ENCODE measurements at regions not wholly inside any gene's neighbourhood (a gene's known extent, or its start where the extent isn't known, plus 50 kb on each side); places are given as distances from the start of the nearest gene placed in this dataset.

DNA sequence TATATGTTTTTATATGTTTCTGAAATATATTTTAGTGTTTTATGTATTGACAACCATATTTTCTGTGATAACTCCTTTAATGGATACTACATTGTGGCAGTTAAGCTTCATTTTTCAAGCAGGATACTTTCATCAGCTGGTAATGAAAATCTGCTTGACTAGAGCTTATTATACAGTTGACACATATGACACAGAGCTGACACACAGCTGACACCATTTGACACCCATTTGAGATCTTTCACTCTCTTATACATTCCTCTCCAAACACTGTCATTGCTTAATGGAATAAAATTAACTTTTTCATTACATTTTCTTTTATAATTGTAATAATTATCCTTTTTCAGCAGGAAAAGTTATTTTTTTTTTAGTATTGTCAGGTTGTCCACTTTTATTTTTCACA is 561.1 kb upstream of the NDST4 start:
- Histone ChIP-seq H3K9me3 (no peaks in the 10 kb centered on the region), H3K36me3 (no peaks in the 10 kb centered on the region), H3K27ac (no peak overlapping the region), H3K4me1 (no peaks in the 10 kb centered on the region), H3K4me3 (no peak overlapping the region), H3K27me3 (no peaks in the 10 kb centered on the region)
- TF ChIP-seq, protein P1, sequence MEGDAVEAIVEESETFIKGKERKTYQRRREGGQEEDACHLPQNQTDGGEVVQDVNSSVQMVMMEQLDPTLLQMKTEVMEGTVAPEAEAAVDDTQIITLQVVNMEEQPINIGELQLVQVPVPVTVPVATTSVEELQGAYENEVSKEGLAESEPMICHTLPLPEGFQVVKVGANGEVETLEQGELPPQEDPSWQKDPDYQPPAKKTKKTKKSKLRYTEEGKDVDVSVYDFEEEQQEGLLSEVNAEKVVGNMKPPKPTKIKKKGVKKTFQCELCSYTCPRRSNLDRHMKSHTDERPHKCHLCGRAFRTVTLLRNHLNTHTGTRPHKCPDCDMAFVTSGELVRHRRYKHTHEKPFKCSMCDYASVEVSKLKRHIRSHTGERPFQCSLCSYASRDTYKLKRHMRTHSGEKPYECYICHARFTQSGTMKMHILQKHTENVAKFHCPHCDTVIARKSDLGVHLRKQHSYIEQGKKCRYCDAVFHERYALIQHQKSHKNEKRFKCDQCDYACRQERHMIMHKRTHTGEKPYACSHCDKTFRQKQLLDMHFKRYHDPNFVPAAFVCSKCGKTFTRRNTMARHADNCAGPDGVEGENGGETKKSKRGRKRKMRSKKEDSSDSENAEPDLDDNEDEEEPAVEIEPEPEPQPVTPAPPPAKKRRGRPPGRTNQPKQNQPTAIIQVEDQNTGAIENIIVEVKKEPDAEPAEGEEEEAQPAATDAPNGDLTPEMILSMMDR (IDR thresholded peaks at IDR 0.05), result no peak
- TF ChIP-seq POLR2AphosphoS5 (IDR thresholded peaks at IDR 0.05; ENCODE audit: insufficient read depth in 1 of 2, low read depth in 1 of 2) (no peak), POLR2A (IDR thresholded peaks at IDR 0.05) (no peak)
- intact Hi-C loops (cut with DNase I), result no loop called here
- no peak for DNase-seq (ENCODE audit: extremely low spot score in 2 of 2)

DNA sequence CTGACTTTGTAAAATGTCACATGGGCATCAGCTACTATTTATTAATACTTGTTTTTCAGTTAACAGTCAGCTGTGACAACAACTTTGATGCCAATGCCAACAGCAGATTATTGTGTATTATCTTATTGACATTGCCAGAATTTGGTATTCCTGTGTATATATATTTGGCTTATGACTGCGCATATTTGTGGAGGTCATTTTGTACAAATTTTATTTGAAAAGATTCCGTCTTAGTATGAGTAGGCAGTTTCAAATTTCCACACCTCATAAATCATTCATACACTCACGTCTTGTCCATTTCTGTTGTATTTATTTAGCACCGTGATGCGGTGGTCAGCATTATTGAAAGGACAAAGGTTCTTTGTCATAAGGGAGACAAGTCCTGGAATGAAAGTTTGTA is 558.2 kb upstream of the NDST4 start:
- TF ChIP-seq POLR2A (IDR thresholded peaks at IDR 0.05), result no peak
- TF ChIP-seq, protein P1 (IDR thresholded peaks at IDR 0.05), result no peak
- no peak for TF ChIP-seq POLR2AphosphoS5 (IDR thresholded peaks at IDR 0.05; ENCODE audit: insufficient read depth in 1 of 2, low read depth in 1 of 2)
- DNase-seq (ENCODE audit: extremely low spot score in 2 of 2), result no peak
- H3K36me3 ChIP-seq, result no peaks in the 10 kb centered on the region
- H3K27me3 ChIP-seq, result no peaks in the 10 kb centered on the region
- no peaks in the 10 kb centered on the region for H3K9me3 ChIP-seq
- H3K27ac ChIP-seq, result no peak overlapping the region
- no peaks in the 10 kb centered on the region for H3K4me1 ChIP-seq
- H3K4me3 ChIP-seq, result no peak overlapping the region
- intact Hi-C loops (cut with DNase I), result no loop called here

DNA sequence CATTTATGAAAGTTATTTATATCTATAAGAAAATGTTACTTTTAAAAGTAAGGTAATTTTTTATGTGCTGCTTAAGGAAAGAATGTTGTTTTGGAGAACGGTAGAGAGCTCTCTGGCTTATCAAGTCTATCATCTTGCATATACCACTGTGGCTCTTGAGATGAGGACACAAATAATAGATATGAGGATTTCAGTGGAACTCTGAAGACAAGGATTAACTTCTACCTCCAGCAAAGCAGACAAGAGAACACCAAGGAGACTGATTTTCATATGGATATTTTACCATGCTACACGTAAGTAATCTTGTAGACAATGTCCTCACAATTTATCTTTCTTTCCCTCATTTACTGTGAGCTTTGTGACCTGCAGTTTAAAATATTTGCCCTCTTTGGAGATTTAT is 557.5 kb upstream of the NDST4 start:
- Histone ChIP-seq H3K4me3 (no peak overlapping the region), H3K27me3 (no peaks in the 10 kb centered on the region), H3K27ac (no peak overlapping the region), H3K36me3 (no peaks in the 10 kb centered on the region), H3K9me3 (no peaks in the 10 kb centered on the region), H3K4me1 (no peaks in the 10 kb centered on the region)
- intact Hi-C loops (cut with DNase I), result no loop called here
- no peak for DNase-seq (ENCODE audit: extremely low spot score in 2 of 2)
- TF ChIP-seq POLR2AphosphoS5 (IDR thresholded peaks at IDR 0.05; ENCODE audit: insufficient read depth in 1 of 2, low read depth in 1 of 2) (no peak), POLR2A (IDR thresholded peaks at IDR 0.05) (no peak)
- TF ChIP-seq, protein P1 (IDR thresholded peaks at IDR 0.05), result no peak

DNA sequence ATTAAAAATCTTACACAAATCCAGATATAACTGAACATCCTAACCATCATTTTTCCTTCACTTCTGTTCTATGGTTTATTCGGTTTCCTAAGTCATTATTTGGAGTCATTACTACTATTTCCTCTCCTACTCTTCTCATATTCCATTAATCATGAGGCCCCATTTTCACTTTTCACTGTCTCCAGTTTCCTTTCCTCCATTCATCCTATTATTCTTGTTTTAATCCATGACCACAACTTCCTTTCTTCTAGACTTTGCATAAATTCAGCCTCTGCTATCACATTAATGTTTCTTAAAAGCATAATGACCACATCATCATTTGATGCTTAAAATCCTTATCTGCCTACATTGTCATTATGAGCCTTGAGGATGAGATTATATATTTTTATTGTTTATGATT is 555.0 kb upstream of the NDST4 start:
- Histone ChIP-seq H3K27ac (no peak overlapping the region), H3K27me3 (no peaks in the 10 kb centered on the region), H3K4me3 (no peak overlapping the region), H3K4me1 (no peaks in the 10 kb centered on the region), H3K9me3 (no peaks in the 10 kb centered on the region), H3K36me3 (no peaks in the 10 kb centered on the region)
- intact Hi-C loops (cut with DNase I), result no loop called here
- no peak for DNase-seq (ENCODE audit: extremely low spot score in 2 of 2)
- TF ChIP-seq, protein P1 (IDR thresholded peaks at IDR 0.05), result no peak
- TF ChIP-seq POLR2AphosphoS5 (IDR thresholded peaks at IDR 0.05; ENCODE audit: insufficient read depth in 1 of 2, low read depth in 1 of 2) (no peak), POLR2A (IDR thresholded peaks at IDR 0.05) (no peak)

DNA sequence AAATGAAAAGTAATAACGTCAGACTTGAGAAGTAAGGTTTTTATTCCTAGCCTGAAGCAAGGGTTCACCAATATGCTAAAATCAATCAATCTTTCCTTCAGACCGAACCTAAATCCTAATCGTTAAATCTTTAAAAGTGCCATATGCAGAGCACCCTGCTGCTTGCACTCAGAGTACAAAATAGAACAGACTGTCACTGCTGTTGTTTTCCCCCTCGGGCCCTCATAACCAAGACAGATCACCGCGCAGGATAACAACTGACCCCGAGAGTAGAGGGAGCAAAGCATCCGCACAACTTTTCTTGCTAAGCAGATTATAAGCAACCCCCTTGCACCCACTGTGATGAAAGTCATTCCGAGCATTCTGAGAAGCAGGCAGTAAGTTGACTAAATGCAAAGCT is 550.9 kb upstream of the NDST4 start:
- Histone ChIP-seq H3K27ac (no peak overlapping the region), H3K27me3 (no peaks in the 10 kb centered on the region), H3K9me3 (no peaks in the 10 kb centered on the region), H3K4me3 (no peak overlapping the region), H3K36me3 (no peaks in the 10 kb centered on the region), H3K4me1 (no peaks in the 10 kb centered on the region)
- intact Hi-C loops (cut with DNase I), result no loop called here
- TF ChIP-seq POLR2A (IDR thresholded peaks at IDR 0.05) (no peak), POLR2AphosphoS5 (IDR thresholded peaks at IDR 0.05; ENCODE audit: insufficient read depth in 1 of 2, low read depth in 1 of 2) (no peak)
- TF ChIP-seq, protein P1 (IDR thresholded peaks at IDR 0.05), result no peak
- no peak for DNase-seq (ENCODE audit: extremely low spot score in 2 of 2)

Measured in vagina (tissue), 2 donors.